H1 (cell line): ENCODE measurements at regions not wholly inside any gene's neighbourhood (a gene's known extent, or its start where the extent isn't known, plus 50 kb on each side); places are given as distances from the start of the nearest gene placed in this dataset.

Experiments
- CBX8 ChIP-seq: fragments of 300-800, 300-1000 bp; sonication (generic); IDR thresholded peaks from 2 replicates; pipeline ENCODE4 v1.7.1; 2016; ENCODE audit warnings: low read depth, low read length, borderline replicate concordance
- CHD2 ChIP-seq: IDR thresholded peaks from 2 replicates; pipeline ENCODE4 v1.6.1; 2012; ENCODE audit warnings: low read length, improper control_type of control experiment
- CHD7 ChIP-seq: fragments of 300-600 bp; sonication (generic); IDR thresholded peaks from 2 replicates; pipeline ENCODE4 v1.7.1; 2012; ENCODE audit warnings: low read length, moderate library complexity, mild to moderate bottlenecking, inconsistent platforms; ENCODE audit not compliant: insufficient replicate concordance
- E2F6 ChIP-seq: IDR thresholded peaks from 2 replicates; pipeline ENCODE4 v1.6.1; 2012; ENCODE audit warnings: inconsistent platforms
- KDM1A ChIP-seq: fragments of 200-600, 300-600 bp; sonication (generic); IDR thresholded peaks from 2 replicates; pipeline ENCODE4 v1.7.1; 2016; ENCODE audit warnings: mild to moderate bottlenecking, low read length, borderline replicate concordance
- SIX5 ChIP-seq: IDR thresholded peaks from 2 replicates; pipeline ENCODE4 v1.6.1; 2011; ENCODE audit warnings: mild to moderate bottlenecking, low read depth, low read length

DNA sequence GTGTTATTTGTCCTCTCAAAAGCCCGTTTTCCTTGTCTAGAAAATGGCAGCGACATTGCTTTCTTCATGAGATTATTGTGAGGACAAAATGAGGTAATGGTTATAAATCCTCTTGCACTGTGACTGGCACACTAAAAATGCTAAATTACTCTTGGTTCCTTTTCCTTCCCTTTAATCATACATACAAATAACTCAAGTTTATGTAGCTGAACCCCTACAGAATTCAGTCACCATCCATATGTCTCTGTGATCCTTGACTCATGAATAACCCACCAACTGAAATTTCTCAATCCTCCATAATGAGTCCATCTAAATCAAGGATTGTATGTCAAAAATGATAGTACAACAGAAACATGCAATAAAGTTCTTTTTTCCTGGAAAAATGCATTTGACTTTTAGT is 71.3 kb upstream of the VWC2 start (continued):
- no peak for TF ChIP-seq CHD7
- TF ChIP-seq E2F6, result no peak
- no peak for TF ChIP-seq CHD2
- no peak for TF ChIP-seq SIX5
- no peak for TF ChIP-seq CBX8
- TF ChIP-seq KDM1A, result no peak
- TF ChIP-seq, all 59 proteins: peak for 0
